ENCODE measurements at regions not wholly inside any gene's neighbourhood (a gene's known extent, or its start where the extent isn't known, plus 50 kb on each side); places are given as distances from the start of the nearest gene placed in this dataset.

- TF ChIP-seq, protein P1, sequence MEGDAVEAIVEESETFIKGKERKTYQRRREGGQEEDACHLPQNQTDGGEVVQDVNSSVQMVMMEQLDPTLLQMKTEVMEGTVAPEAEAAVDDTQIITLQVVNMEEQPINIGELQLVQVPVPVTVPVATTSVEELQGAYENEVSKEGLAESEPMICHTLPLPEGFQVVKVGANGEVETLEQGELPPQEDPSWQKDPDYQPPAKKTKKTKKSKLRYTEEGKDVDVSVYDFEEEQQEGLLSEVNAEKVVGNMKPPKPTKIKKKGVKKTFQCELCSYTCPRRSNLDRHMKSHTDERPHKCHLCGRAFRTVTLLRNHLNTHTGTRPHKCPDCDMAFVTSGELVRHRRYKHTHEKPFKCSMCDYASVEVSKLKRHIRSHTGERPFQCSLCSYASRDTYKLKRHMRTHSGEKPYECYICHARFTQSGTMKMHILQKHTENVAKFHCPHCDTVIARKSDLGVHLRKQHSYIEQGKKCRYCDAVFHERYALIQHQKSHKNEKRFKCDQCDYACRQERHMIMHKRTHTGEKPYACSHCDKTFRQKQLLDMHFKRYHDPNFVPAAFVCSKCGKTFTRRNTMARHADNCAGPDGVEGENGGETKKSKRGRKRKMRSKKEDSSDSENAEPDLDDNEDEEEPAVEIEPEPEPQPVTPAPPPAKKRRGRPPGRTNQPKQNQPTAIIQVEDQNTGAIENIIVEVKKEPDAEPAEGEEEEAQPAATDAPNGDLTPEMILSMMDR (conservative IDR thresholded peaks at IDR 0.05; ENCODE audit: low read length), result no peak
- DNase-seq (ENCODE audit: low read depth), result no peak
- H3K4me3 ChIP-seq (ENCODE audit: low read length), result no peak overlapping the region
Observed at GRCh38 chr3:160103397-160103796, 114.8 kb downstream of the IL12A start.

- TF ChIP-seq, protein P1 (conservative IDR thresholded peaks at IDR 0.05; ENCODE audit: low read length), result no peak
- no peak for DNase-seq (ENCODE audit: low read depth)
- no peak overlapping the region for H3K4me3 ChIP-seq (ENCODE audit: low read length)
Observed at GRCh38 chr3:160105907-160106584, 117.4 kb downstream of the IL12A start.

DNA sequence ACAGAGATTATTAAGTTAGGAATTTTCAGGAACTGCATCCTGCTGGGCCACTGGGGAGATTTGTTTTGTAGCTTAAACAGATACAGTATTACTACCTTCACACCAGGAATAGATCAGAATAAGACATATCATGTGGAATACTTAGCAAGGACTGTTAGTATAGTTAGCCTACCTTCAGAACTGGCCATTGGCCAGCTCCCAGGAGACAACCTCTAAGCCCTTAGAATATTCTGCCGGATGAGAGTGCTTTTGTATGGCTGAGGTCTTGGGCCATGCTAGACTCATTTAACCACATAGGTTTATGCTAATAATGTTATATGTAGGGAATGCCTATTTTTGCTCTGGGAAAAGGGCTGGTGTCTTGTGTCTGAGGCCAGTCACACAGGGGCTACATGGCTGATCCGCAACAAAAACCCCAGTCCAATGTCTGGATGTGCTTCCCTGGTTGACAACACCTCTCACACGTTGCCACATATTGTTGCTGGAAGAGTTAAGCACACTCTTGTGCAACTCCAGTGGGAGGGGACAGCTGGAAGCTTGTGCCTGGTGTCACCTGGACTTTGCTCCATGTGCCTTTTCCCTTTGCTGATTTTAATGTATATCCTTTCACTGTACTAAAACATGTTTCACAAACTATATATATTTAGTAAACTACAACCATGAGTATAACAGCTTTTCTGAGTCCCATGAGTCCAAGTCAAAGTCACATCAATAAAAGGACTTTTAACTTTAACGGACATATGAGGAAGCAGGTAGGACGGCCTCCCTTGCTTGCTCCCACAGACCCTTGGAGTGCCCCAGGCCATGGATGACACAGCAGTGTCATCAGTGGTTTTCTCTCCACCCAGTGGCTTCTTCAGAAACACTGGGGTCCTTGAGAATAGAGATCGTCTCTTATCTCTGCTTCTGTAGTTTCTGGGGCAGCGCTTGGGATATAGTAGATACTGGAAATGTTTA is 118.0 kb upstream of the C3orf80 start:
- H3K4me3 ChIP-seq (ENCODE audit: low read length), result no peak overlapping the region
- DNase-seq (ENCODE audit: low read depth), result no peak
- TF ChIP-seq, protein P1 (conservative IDR thresholded peaks at IDR 0.05; ENCODE audit: low read length), result no peak

GRCh38 chr3:160108362-160108761 is 116.9 kb upstream of the C3orf80 start:
- DNase-seq (ENCODE audit: low read depth), result no peak
- no peak overlapping the region for H3K4me3 ChIP-seq (ENCODE audit: low read length)
- TF ChIP-seq, protein P1 (conservative IDR thresholded peaks at IDR 0.05; ENCODE audit: low read length), result no peak

DNA sequence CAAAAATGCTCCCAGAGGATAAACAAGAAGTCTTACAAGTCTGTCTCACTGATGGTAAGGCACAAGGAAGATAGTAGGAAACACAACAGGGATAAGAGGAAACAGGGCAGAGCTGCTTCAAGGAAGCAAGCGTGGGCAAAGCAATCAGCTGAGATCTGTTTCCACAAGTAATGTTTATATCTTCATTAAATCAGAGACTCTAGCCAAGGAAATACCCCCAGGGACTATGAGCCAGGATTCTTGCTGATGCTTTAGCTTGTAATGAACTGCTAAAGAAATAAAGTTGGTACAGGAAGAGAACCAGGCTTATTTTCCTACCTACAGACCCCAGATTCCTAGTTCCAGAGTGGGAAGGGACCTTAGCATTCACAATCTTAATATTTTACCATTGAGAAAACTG is 112.7 kb upstream of the C3orf80 start:
- H3K4me3 ChIP-seq (ENCODE audit: low read length), result no peak overlapping the region
- no peak for DNase-seq (ENCODE audit: low read depth)
- TF ChIP-seq, protein P1 (conservative IDR thresholded peaks at IDR 0.05; ENCODE audit: low read length), result no peak

GRCh38 chr3:160112996-160113395 is 112.2 kb upstream of the C3orf80 start:
- no peak for DNase-seq (ENCODE audit: low read depth)
- H3K4me3 ChIP-seq (ENCODE audit: low read length), result no peak overlapping the region
- TF ChIP-seq, protein P1 (conservative IDR thresholded peaks at IDR 0.05; ENCODE audit: low read length), result no peak

Measured in AG10803 (cell line).